Activated naive CD4-positive, alpha-beta T cell treated with Interleukin-2 at 50 U/mL for 16 hours (primary cell): ENCODE measurements at regions not wholly inside any gene's neighbourhood (a gene's known extent, or its start where the extent isn't known, plus 50 kb on each side); places are given as distances from the start of the nearest gene placed in this dataset.
"Not testable (repeated sequence)": the region's sequence is repeated elsewhere in the genome, so short reads cannot be mapped to it uniquely, and the experiment has no call there.

Experiments used
- DNase-seq: peaks from one replicate; pipeline ENCODE4 v3.0.0-alpha.2; 2020

GRCh38 chr11:29224739-29225384 lies 792.0 kb downstream of the KCNA4 start:
- DNase-seq: no peak

DNA sequence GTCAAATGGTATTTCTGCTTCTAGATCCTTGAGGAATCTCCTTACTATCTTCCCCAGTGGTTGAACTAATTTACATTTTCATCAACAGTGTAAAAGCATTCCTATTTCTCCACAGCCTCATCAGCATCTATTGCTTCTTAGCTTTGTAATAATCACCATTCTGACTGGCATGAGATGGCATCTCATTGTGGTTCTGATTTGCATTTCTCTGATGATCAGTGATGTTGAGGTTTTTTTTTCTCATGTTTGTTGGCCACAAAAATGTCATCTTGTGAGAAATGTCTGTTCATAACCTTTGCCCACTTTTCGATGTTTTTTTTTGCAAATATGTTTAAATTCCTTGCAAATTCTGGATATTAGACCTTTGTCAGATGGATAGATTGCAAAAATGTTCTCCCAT lies 797.3 kb downstream of the KCNA4 start:
- DNase-seq: not testable (repeated sequence)

- DNase-seq: no peak
Observed at GRCh38 chr11:29217901-29218300, 798.9 kb downstream of the KCNA4 start.

DNA sequence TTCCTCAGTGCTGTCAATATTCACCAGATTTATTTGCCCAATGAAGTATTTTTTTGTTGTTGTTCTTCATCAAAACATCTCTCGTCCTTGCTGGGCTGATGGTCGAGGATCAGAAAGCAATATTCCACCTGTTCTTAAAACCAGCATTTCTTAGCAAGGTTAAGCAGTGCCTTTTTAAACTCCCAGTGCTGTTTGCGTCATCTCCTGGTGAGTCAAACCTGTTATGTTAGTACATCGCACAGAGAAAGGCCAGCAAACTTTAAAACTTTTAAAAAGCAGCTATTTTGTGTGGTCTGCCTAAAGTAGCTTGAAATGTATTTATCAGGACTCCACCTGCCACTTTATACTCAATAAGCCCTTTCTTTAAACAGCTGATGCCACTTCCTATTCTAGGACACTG lies 802.0 kb downstream of the KCNA4 start:
- DNase-seq: no peak

DNA sequence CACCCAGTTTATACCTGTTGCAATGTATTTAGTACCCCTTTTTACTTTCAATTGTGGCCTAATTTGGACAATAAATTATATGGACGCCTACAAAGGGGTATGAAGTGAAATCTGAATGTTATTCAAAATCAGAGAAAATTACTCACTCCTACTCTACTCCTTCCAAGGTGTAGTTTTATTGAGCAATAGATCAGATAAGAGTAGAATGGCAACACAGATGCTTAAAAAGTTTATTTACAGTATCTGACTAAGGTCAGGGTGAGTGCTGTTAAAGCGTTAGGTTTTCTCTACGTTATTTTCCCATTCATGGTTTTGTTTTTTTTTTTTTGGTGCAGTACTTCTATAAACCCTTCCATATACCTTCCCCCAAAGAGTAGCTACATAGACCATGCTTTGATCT lies 805.6 kb downstream of the KCNA4 start:
- DNase-seq: no peak

- no peak for DNase-seq
Observed at GRCh38 chr11:29210426-29210825, 806.4 kb downstream of the KCNA4 start.

DNA sequence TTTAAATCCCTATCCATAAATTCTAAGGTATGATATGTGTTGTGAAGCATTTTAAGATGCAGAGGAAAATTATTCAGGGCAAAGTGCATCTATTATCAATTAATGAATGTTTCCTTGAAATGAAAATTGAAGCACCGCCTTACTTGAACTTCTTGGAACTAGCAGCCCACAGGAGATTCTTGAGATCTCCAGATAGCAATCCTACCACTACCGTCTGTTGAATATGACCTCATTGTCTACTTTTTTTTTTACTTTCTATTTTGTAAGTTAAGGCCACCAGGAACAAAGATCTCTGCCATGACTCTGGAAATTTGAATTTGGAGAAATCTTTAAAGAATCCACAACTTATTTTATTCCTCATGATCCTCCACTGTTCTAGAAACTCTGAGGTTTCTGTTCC lies 808.7 kb downstream of the KCNA4 start:
- DNase-seq: no peak

- DNase-seq: no peak
Observed at GRCh38 chr11:29200791-29201562, 815.9 kb downstream of the KCNA4 start.

- DNase-seq: no peak
Observed at GRCh38 chr11:29190313-29190712, 826.5 kb downstream of the KCNA4 start.

- no peak for DNase-seq
Observed at GRCh38 chr11:29187215-29187614, 829.6 kb downstream of the KCNA4 start.

GRCh38 chr11:29184939-29185890 lies 831.6 kb downstream of the KCNA4 start:
- DNase-seq: no peak

- DNase-seq: no peak
Observed at GRCh38 chr11:29183301-29183700, 833.5 kb downstream of the KCNA4 start.

GRCh38 chr11:29173660-29174062 lies 843.2 kb downstream of the KCNA4 start:
- no peak for DNase-seq

GRCh38 chr11:29171360-29171950 lies 845.4 kb downstream of the KCNA4 start:
- DNase-seq: no peak

GRCh38 chr11:29166306-29166705 lies 850.5 kb downstream of the KCNA4 start:
- DNase-seq: no peak

DNA sequence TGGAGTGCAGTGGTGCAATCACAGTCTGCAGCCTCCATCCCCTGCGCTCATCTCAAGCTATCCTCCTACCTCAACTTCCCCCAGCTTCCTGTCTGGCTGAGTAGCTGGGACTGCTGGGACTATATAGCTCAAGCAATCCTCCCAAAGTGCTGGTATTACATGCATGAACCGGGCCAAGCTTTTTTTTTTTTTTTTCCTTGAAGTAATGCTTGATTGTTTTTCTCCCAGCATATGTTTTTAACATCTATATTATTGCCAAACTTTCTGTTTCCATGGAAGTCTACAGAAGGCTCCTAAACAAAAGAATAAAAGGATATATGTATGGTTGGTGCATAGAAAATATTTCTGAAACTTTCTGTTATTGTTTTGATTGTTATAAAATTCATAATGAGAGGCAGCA lies 853.6 kb downstream of the KCNA4 start:
- DNase-seq: no peak

DNA sequence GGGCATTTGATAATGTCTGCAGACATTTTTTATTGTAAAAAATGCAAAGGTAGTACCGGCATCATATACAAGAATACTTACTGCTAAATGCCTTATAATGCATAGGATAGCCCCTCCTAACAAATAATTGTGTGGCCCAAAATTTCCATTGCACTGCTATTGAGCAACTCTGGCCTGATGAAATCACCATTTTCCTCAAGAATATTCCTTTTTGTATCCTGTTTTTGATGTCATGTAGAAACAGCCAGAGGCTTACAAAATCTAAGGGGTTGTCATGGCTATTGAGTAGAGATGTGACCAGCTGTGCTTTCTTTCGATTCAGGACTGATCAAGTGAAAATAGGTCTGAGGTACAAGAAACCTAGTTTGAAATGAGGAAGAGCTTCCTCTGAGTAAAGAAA lies 854.3 kb downstream of the KCNA4 start:
- DNase-seq: no peak

DNA sequence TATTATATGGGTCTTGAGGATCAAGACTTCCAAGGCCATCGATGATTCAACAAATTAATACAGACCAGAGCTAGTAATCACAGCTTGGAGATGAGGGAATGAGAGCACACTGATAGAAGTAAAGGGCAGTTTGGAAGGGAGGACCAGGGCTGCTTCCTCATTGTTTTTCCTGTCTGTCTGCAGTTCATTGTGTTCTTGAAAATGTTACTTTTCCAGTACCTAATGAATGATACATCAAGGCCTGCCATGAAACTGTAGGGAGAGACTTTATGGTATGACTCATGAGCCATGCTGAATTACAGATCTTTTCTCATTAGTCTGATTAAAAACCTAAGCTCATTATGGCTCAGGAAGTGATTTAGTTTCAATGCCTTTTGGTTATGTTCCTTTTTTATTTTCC lies 855.6 kb downstream of the KCNA4 start:
- no peak for DNase-seq

DNA sequence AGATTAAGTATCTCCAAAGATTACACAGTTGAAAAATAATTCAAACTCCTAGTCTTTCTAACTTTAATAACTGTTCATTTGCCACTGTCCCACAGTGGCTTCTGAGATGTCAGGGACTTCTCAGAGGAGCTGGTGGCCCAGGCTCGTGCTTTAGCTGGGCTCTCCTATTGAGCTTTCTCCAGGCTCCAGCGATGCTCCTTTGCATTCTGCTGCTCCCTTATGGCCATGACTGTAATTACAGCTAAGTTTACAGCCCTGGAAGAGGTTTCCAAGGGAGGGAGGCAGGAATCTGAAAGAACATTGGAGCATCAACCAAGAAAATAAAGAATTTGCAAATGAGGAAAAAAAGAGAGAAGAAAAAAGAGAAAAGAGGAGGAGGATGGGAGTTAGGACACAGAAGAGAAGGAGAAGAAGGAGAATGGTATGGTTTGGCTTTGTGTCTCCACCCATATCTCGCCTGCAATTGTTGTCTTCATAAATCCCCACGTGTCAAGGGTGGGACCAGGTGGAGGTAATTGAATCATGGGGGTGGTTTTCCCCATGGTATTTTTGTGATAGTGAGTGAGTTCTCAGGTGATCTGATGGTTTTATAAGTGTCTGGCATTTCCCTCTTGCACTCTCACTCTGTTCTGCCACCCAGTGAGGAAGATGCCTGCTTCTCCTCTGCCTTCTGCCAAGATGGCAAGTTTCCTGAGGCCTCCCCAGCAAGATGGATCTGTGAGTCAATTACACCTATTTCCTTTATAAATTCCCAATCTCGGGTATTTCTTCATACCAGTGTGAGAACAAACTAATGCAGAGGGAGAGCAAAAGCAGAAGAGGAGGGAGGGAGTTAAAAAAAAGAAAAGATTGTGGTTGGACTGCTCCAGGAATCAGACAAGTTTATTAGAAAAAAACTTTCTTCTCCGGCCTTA lies 857.0 kb downstream of the KCNA4 start:
- DNase-seq: no peak

GRCh38 chr11:29153078-29153477 lies 863.8 kb downstream of the KCNA4 start:
- no peak for DNase-seq

DNA sequence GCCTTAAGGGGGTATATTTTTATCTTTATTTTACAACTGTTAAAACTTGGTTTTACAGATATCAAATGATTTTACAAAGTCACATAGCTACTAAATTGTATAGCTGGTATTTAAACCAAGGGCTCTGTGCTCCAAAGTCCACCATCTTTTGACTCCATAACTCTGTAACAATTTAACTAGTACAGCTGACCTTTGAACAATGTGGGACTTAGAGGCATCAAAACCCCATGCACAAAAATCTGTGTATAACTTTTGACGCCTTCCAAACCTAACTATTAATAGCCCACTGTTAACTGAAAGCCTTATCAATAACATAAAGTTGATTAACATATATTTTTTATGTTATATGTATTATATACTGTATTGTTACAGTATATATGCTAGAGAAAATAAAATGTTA lies 874.3 kb downstream of the KCNA4 start:
- not testable (repeated sequence) for DNase-seq

DNA sequence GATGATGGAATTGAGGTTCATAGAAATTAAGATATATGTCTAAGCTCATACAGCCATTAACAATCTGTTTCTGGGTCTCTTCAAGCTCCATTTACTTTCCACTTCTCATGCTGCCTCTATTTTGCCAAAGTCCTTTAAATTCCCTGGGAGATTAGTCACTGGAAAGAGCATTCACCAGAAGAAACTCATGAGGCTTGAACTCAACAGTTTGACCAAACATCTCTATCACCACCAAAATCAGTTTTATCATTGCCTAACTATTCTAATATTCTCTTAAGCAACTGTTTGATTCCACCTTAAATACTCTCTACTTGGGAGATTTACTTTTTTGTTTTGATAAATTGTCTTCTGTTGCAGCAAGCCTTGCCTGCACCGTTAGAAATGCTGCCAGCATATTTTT lies 881.3 kb downstream of the KCNA4 start:
- no peak for DNase-seq
